ENCODE measurements at regions not wholly inside any gene's neighbourhood (a gene's known extent, or its start where the extent isn't known, plus 50 kb on each side); places are given as distances from the start of the nearest gene placed in this dataset.
A peak's percentile ranks its signal among the peaks of the same experiment; 100 is the strongest.

GRCh38 chr1:188514917-188515316 lies 1686.2 kb downstream of the PLA2G4A start:
- Histone ChIP-seq H3K27me3 (ENCODE audit: insufficient read depth, low read length, poor library complexity, severe bottlenecking) (no peaks in the 10 kb centered on the region), H3K4me3 (ENCODE audit: low read length) (no peak overlapping the region), H3K36me3 (ENCODE audit: insufficient read depth, low read length) (no peaks in the 10 kb centered on the region), H3K4me1 (ENCODE audit: insufficient read depth, low read length) (no peaks in the 10 kb centered on the region), H3K9me3 (ENCODE audit: low read length) (no peaks in the 10 kb centered on the region), H3K27ac (ENCODE audit: low read depth, low read length) (no peak overlapping the region)
- no peak overlapping the region for H3K4me3 Mint-ChIP-seq
- peaks cover 10 to 39% (median 16%) of the 10 kb centered on the region in 5 donors for H3K9me3 Mint-ChIP-seq
- no peaks in the 10 kb centered on the region for H3K27me3 Mint-ChIP-seq
- ChIA-PET POLR2A (no interaction called here), CTCF (no interaction called here)
- no peaks in the 10 kb centered on the region for H3K4me1 Mint-ChIP-seq
- DNase-seq = no peak
- H3K27ac Mint-ChIP-seq = no peak overlapping the region
- no peaks in the 10 kb centered on the region for H3K36me3 Mint-ChIP-seq

- Mint-ChIP-seq H3K4me1 (no peaks in the 10 kb centered on the region), H3K27me3 (peaks cover 0 to 1% of the 10 kb centered on the region in 2 donors), H3K27ac (no peak overlapping the region), H3K4me3 (no peak overlapping the region), H3K9me3 (peaks cover 7 to 23% (median 17%) of the 10 kb centered on the region in 5 donors), H3K36me3 (no peaks in the 10 kb centered on the region)
- Histone ChIP-seq H3K27ac (ENCODE audit: low read depth, low read length) (no peak overlapping the region), H3K36me3 (ENCODE audit: insufficient read depth, low read length) (no peaks in the 10 kb centered on the region), H3K27me3 (ENCODE audit: insufficient read depth, low read length, poor library complexity, severe bottlenecking) (no peaks in the 10 kb centered on the region), H3K4me1 (ENCODE audit: insufficient read depth, low read length) (no peaks in the 10 kb centered on the region), H3K9me3 (ENCODE audit: low read length) (no peaks in the 10 kb centered on the region), H3K4me3 (ENCODE audit: low read length) (no peak overlapping the region)
- CTCF ChIA-PET = no interaction called here
- POLR2A ChIA-PET = no interaction called here
- no peak for DNase-seq
Observed at GRCh38 chr1:188517139-188517538, 1688.4 kb downstream of the PLA2G4A start.

GRCh38 chr1:188551176-188551575 lies 1722.4 kb downstream of the PLA2G4A start:
- Mint-ChIP-seq H3K4me1 (no peaks in the 10 kb centered on the region), H3K27ac (no peak overlapping the region), H3K9me3 (peaks cover 1 to 26% (median 6%) of the 10 kb centered on the region in 5 donors), H3K27me3 (no peaks in the 10 kb centered on the region), H3K4me3 (no peak overlapping the region), H3K36me3 (no peaks in the 10 kb centered on the region)
- DNase-seq = no peak
- Histone ChIP-seq H3K4me1 (ENCODE audit: insufficient read depth, low read length) (no peaks in the 10 kb centered on the region), H3K27me3 (ENCODE audit: insufficient read depth, low read length, poor library complexity, severe bottlenecking) (no peaks in the 10 kb centered on the region), H3K4me3 (ENCODE audit: low read length) (no peak overlapping the region), H3K27ac (ENCODE audit: low read depth, low read length) (no peak overlapping the region), H3K36me3 (ENCODE audit: insufficient read depth, low read length) (no peaks in the 10 kb centered on the region), H3K9me3 (ENCODE audit: low read length) (no peaks in the 10 kb centered on the region)
- POLR2A ChIA-PET = no interaction called here
- CTCF ChIA-PET = no interaction called here

- ChIA-PET CTCF (no interaction called here), POLR2A (no interaction called here)
- no peak overlapping the region for H3K4me3 Mint-ChIP-seq
- no peaks in the 10 kb centered on the region for H3K36me3 ChIP-seq (ENCODE audit: insufficient read depth, low read length)
- H3K27me3 ChIP-seq (ENCODE audit: insufficient read depth, low read length, poor library complexity, severe bottlenecking) = no peaks in the 10 kb centered on the region
- H3K4me3 ChIP-seq (ENCODE audit: low read length) = no peak overlapping the region
- H3K27ac Mint-ChIP-seq = peak overlapping the region in 1 of 8 donors; percentile 42
- no peak overlapping the region for H3K27ac ChIP-seq (ENCODE audit: low read depth, low read length)
- H3K4me1 ChIP-seq (ENCODE audit: insufficient read depth, low read length) = no peaks in the 10 kb centered on the region
- no peaks in the 10 kb centered on the region for H3K36me3 Mint-ChIP-seq
- H3K27me3 Mint-ChIP-seq = no peaks in the 10 kb centered on the region
- no peaks in the 10 kb centered on the region for H3K4me1 Mint-ChIP-seq
- H3K9me3 Mint-ChIP-seq = peaks cover 0 to 7% (median 4%) of the 10 kb centered on the region in 5 donors
- no peaks in the 10 kb centered on the region for H3K9me3 ChIP-seq (ENCODE audit: low read length)
- no peak for DNase-seq
Observed at GRCh38 chr1:188557053-188557452, 1728.3 kb downstream of the PLA2G4A start.

GRCh38 chr1:188582911-188583532 lies 1754.3 kb downstream of the PLA2G4A start:
- no peaks in the 10 kb centered on the region for H3K9me3 ChIP-seq (ENCODE audit: low read length)
- DNase-seq = no peak
- ChIA-PET POLR2A (no interaction called here), CTCF (no interaction called here)
- H3K27me3 Mint-ChIP-seq = no peaks in the 10 kb centered on the region
- H3K4me3 Mint-ChIP-seq = no peak overlapping the region
- no peaks in the 10 kb centered on the region for H3K36me3 Mint-ChIP-seq
- H3K4me3 ChIP-seq (ENCODE audit: low read length) = no peak overlapping the region
- no peaks in the 10 kb centered on the region for H3K36me3 ChIP-seq (ENCODE audit: insufficient read depth, low read length)
- H3K27ac ChIP-seq (ENCODE audit: low read depth, low read length) = no peak overlapping the region
- no peaks in the 10 kb centered on the region for H3K4me1 Mint-ChIP-seq
- peaks cover 1 to 26% (median 9%) of the 10 kb centered on the region in 5 donors for H3K9me3 Mint-ChIP-seq
- H3K27ac Mint-ChIP-seq = no peak overlapping the region
- H3K27me3 ChIP-seq (ENCODE audit: insufficient read depth, low read length, poor library complexity, severe bottlenecking) = no peaks in the 10 kb centered on the region
- H3K4me1 ChIP-seq (ENCODE audit: insufficient read depth, low read length) = no peaks in the 10 kb centered on the region

GRCh38 chr1:188584119-188584518 lies 1755.4 kb downstream of the PLA2G4A start:
- no peak overlapping the region for H3K27ac ChIP-seq (ENCODE audit: low read depth, low read length)
- H3K27me3 Mint-ChIP-seq = no peaks in the 10 kb centered on the region
- peaks cover 0 to 20% (median 8%) of the 10 kb centered on the region in 5 donors for H3K9me3 Mint-ChIP-seq
- H3K36me3 ChIP-seq (ENCODE audit: insufficient read depth, low read length) = no peaks in the 10 kb centered on the region
- no peaks in the 10 kb centered on the region for H3K36me3 Mint-ChIP-seq
- H3K4me1 ChIP-seq (ENCODE audit: insufficient read depth, low read length) = no peaks in the 10 kb centered on the region
- CTCF ChIA-PET = no interaction called here
- no peaks in the 10 kb centered on the region for H3K4me1 Mint-ChIP-seq
- no peak for DNase-seq
- no peaks in the 10 kb centered on the region for H3K27me3 ChIP-seq (ENCODE audit: insufficient read depth, low read length, poor library complexity, severe bottlenecking)
- H3K9me3 ChIP-seq (ENCODE audit: low read length) = no peaks in the 10 kb centered on the region
- POLR2A ChIA-PET = no interaction called here
- H3K4me3 ChIP-seq (ENCODE audit: low read length) = no peak overlapping the region
- no peak overlapping the region for H3K4me3 Mint-ChIP-seq
- H3K27ac Mint-ChIP-seq = no peak overlapping the region

- Histone ChIP-seq H3K36me3 (ENCODE audit: insufficient read depth, low read length) (no peaks in the 10 kb centered on the region), H3K27me3 (ENCODE audit: insufficient read depth, low read length, poor library complexity, severe bottlenecking) (no peaks in the 10 kb centered on the region), H3K4me3 (ENCODE audit: low read length) (no peak overlapping the region), H3K27ac (ENCODE audit: low read depth, low read length) (no peak overlapping the region), H3K4me1 (ENCODE audit: insufficient read depth, low read length) (no peaks in the 10 kb centered on the region), H3K9me3 (ENCODE audit: low read length) (no peaks in the 10 kb centered on the region)
- H3K27me3 Mint-ChIP-seq = no peaks in the 10 kb centered on the region
- POLR2A ChIA-PET = no interaction called here
- no peaks in the 10 kb centered on the region for H3K36me3 Mint-ChIP-seq
- peaks cover 3 to 21% (median 10%) of the 10 kb centered on the region in 5 donors for H3K9me3 Mint-ChIP-seq
- no peak overlapping the region for H3K4me3 Mint-ChIP-seq
- no peak overlapping the region for H3K27ac Mint-ChIP-seq
- no peaks in the 10 kb centered on the region for H3K4me1 Mint-ChIP-seq
- CTCF ChIA-PET = no interaction called here
- no peak for DNase-seq
Observed at GRCh38 chr1:188590641-188591040, 1761.9 kb downstream of the PLA2G4A start.

GRCh38 chr1:188594542-188595235 lies 1765.9 kb downstream of the PLA2G4A start:
- Histone ChIP-seq H3K36me3 (ENCODE audit: insufficient read depth, low read length) (no peaks in the 10 kb centered on the region), H3K4me1 (ENCODE audit: insufficient read depth, low read length) (no peaks in the 10 kb centered on the region), H3K27ac (ENCODE audit: low read depth, low read length) (no peak overlapping the region), H3K9me3 (ENCODE audit: low read length) (no peaks in the 10 kb centered on the region), H3K4me3 (ENCODE audit: low read length) (no peak overlapping the region), H3K27me3 (ENCODE audit: insufficient read depth, low read length, poor library complexity, severe bottlenecking) (no peaks in the 10 kb centered on the region)
- Mint-ChIP-seq H3K27ac (no peak overlapping the region), H3K36me3 (no peaks in the 10 kb centered on the region), H3K9me3 (peaks cover 7 to 34% (median 9%) of the 10 kb centered on the region in 5 donors), H3K4me1 (no peaks in the 10 kb centered on the region), H3K27me3 (no peaks in the 10 kb centered on the region), H3K4me3 (no peak overlapping the region)
- ChIA-PET CTCF (no interaction called here), POLR2A (no interaction called here)
- DNase-seq = no peak
